RWPE1 (cell line): ENCODE measurements at regions not wholly inside any gene's neighbourhood (a gene's known extent, or its start where the extent isn't known, plus 50 kb on each side); places are given as distances from the start of the nearest gene placed in this dataset.

Experiments
- CTCF ChIA-PET: fragments of 350-600 bp; sonication (Branson Sonifier 250); formaldehyde crosslinking; extraction: SDS; loops from one replicate; lab custom pipeline; 2021; lab: Yijun Ruan, JAX
- POLR2A ChIA-PET: fragments of 400-600 bp; formaldehyde crosslinking; extraction: SDS; loops from one replicate; lab custom pipeline; 2020; ENCODE audit warnings: antibody characterized with exemption; ENCODE audit not compliant: low non-redundant PET; lab: Yijun Ruan, JAX
- DNase-seq: peaks from one replicate; pipeline ENCODE4 v3.0.0; 2012; ENCODE audit warnings: low spot score
- H3K27ac ChIP-seq: fragments of 450-650 bp; 2 replicates; pipeline ENCODE4 v1.5.1; 2017
- CTCF ChIP-seq: fragments of 450-650 bp; conservative IDR thresholded peaks from 2 replicates; pipeline ENCODE4 v1.5.1; 2017; ENCODE audit warnings: low read depth, mild to moderate bottlenecking

- ChIA-PET POLR2A (no interaction called here), CTCF (no interaction called here)
- no peak overlapping the region for H3K27ac ChIP-seq
- DNase-seq: no peak
- no peak for TF ChIP-seq CTCF
Measured at GRCh38 chr13:61148211-61148610, 267.4 kb downstream of the PCDH20 start.

GRCh38 chr13:61146571-61146970 lies 269.1 kb downstream of the PCDH20 start:
- ChIA-PET CTCF (no interaction called here), POLR2A (no interaction called here)
- H3K27ac ChIP-seq: no peak overlapping the region
- DNase-seq: no peak
- TF ChIP-seq CTCF: no peak

GRCh38 chr13:61146158-61146557 lies 269.5 kb downstream of the PCDH20 start:
- DNase-seq: no peak
- ChIA-PET POLR2A (no interaction called here), CTCF (no interaction called here)
- H3K27ac ChIP-seq: no peak overlapping the region
- no peak for TF ChIP-seq CTCF

- ChIA-PET CTCF (no interaction called here), POLR2A (no interaction called here)
- DNase-seq: no peak
- no peak for TF ChIP-seq CTCF
- H3K27ac ChIP-seq: no peak overlapping the region
Measured at GRCh38 chr13:61144834-61145593, 270.6 kb downstream of the PCDH20 start.

- POLR2A ChIA-PET: no interaction called here
- CTCF ChIA-PET: no interaction called here
Measured at GRCh38 chr13:61144301-61144700, 271.3 kb downstream of the PCDH20 start.

GRCh38 chr13:61142506-61142905 lies 273.1 kb downstream of the PCDH20 start:
- CTCF ChIA-PET: no interaction called here
- no peak for TF ChIP-seq CTCF
- no peak for DNase-seq
- POLR2A ChIA-PET: no interaction called here
- H3K27ac ChIP-seq: no peak overlapping the region

More at GRCh38 chr13:61144301-61144700, 271.3 kb downstream of the PCDH20 start:
- no peak for TF ChIP-seq CTCF
- DNase-seq: no peak
- no peak overlapping the region for H3K27ac ChIP-seq
